Raji (cell line): ENCODE measurements at regions not wholly inside any gene's neighbourhood (a gene's known extent, or its start where the extent isn't known, plus 50 kb on each side); places are given as distances from the start of the nearest gene placed in this dataset.

Experiments used
- POLR2A ChIP-seq: IDR thresholded peaks from 2 replicates; pipeline ENCODE4 v1.6.1; 2011; ENCODE audit warnings: low read depth, low read length, control low read depth; ENCODE audit not compliant: insufficient read depth

GRCh38 chr7:45978731-45979211, 57.7 kb upstream of the IGFBP3 start:
- no peak for TF ChIP-seq POLR2A

GRCh38 chr7:45978010-45978681, 57.1 kb upstream of the IGFBP3 start:
- TF ChIP-seq POLR2A: no peak

- TF ChIP-seq POLR2A: no peak
Measured at GRCh38 chr7:45977256-45977780, 56.2 kb upstream of the IGFBP3 start.

GRCh38 chr7:45976485-45976856, 55.4 kb upstream of the IGFBP3 start:
- TF ChIP-seq POLR2A: no peak

- TF ChIP-seq POLR2A: no peak
Measured at GRCh38 chr7:45975847-45976484, 54.9 kb upstream of the IGFBP3 start.

- TF ChIP-seq POLR2A: no peak
Measured at GRCh38 chr7:45975367-45975766, 54.3 kb upstream of the IGFBP3 start.

GRCh38 chr7:45974540-45975360, 53.7 kb upstream of the IGFBP3 start:
- no peak for TF ChIP-seq POLR2A

GRCh38 chr7:45973725-45974532, 52.9 kb upstream of the IGFBP3 start:
- TF ChIP-seq POLR2A: no peak

- TF ChIP-seq POLR2A: no peak
Measured at GRCh38 chr7:45972629-45973312, 51.7 kb upstream of the IGFBP3 start.

- TF ChIP-seq POLR2A: no peak
Measured at GRCh38 chr7:45971661-45972175, 50.6 kb upstream of the IGFBP3 start.

- TF ChIP-seq POLR2A: no peak
Measured at GRCh38 chr7:45971171-45971570, 50.1 kb upstream of the IGFBP3 start.
